ENCODE measurements at regions not wholly inside any gene's neighbourhood (a gene's known extent, or its start where the extent isn't known, plus 50 kb on each side); places are given as distances from the start of the nearest gene placed in this dataset.

GRCh38 chr14:71267007-71267513, 359.8 kb downstream of the PCNX1 start:
- Histone ChIP-seq H3F3A (ENCODE audit: insufficient read depth) (no peaks in the 10 kb centered on the region), H3K9me2 (replicated peaks; ENCODE audit: insufficient read depth, low read length) (no peaks in the 10 kb centered on the region), H4K20me1 (ENCODE audit: low read depth, low read length) (no peaks in the 10 kb centered on the region), H3K27ac (ENCODE audit: low read depth, low read length) (no peak overlapping the region), H3K9me3 (ENCODE audit: insufficient read depth, low read length) (no peaks in the 10 kb centered on the region; the same call in 1 of the 2 replicates), H3K9ac (ENCODE audit: low read length) (no peak overlapping the region), H3K4me2 (ENCODE audit: low read depth, low read length, poor library complexity, severe bottlenecking) (no peak overlapping the region), H3K79me2 (ENCODE audit: insufficient read depth, low read length) (no peaks in the 10 kb centered on the region), H2AFZ (ENCODE audit: low read depth, low read length, severe bottlenecking) (no peak overlapping the region), H3K27me3 (ENCODE audit: low read length) (no peaks in the 10 kb centered on the region), H3K4me3 (ENCODE audit: insufficient read depth, low read length, poor library complexity, severe bottlenecking) (no peak overlapping the region), H3K36me3 (ENCODE audit: low read length) (no peaks in the 10 kb centered on the region)
- TF ChIP-seq EZH2phosphoT487 (conservative IDR thresholded peaks at IDR 0.05; ENCODE audit: low read length) = no peak
- no peak for TF ChIP-seq CTCF (IDR thresholded peaks at IDR 0.05; ENCODE audit: insufficient read depth, low read length, poor library complexity, severe bottlenecking)

- Histone ChIP-seq H3F3A (ENCODE audit: insufficient read depth) (no peaks in the 10 kb centered on the region), H3K4me2 (ENCODE audit: low read depth, low read length, poor library complexity, severe bottlenecking) (peak overlapping the region; percentile 22), H3K36me3 (ENCODE audit: low read length) (no peaks in the 10 kb centered on the region), H4K20me1 (ENCODE audit: low read depth, low read length) (no peaks in the 10 kb centered on the region), H3K27me3 (ENCODE audit: low read length) (no peaks in the 10 kb centered on the region), H3K4me3 (ENCODE audit: insufficient read depth, low read length, poor library complexity, severe bottlenecking) (no peak overlapping the region), H2AFZ (ENCODE audit: low read depth, low read length, severe bottlenecking) (no peak overlapping the region), H3K79me2 (ENCODE audit: insufficient read depth, low read length) (no peaks in the 10 kb centered on the region), H3K9me3 (ENCODE audit: insufficient read depth, low read length) (no peaks in the 10 kb centered on the region; the same call in 1 of the 2 replicates), H3K27ac (ENCODE audit: low read depth, low read length) (no peak overlapping the region), H3K9ac (ENCODE audit: low read length) (no peak overlapping the region), H3K9me2 (replicated peaks; ENCODE audit: insufficient read depth, low read length) (no peaks in the 10 kb centered on the region)
- no peak for TF ChIP-seq CTCF (IDR thresholded peaks at IDR 0.05; ENCODE audit: insufficient read depth, low read length, poor library complexity, severe bottlenecking)
- TF ChIP-seq EZH2phosphoT487 (conservative IDR thresholded peaks at IDR 0.05; ENCODE audit: low read length) = no peak
Observed at GRCh38 chr14:71267691-71268090, 360.4 kb downstream of the PCNX1 start.

- TF ChIP-seq CTCF (IDR thresholded peaks at IDR 0.05; ENCODE audit: insufficient read depth, low read length, poor library complexity, severe bottlenecking) (no peak), EZH2phosphoT487 (conservative IDR thresholded peaks at IDR 0.05; ENCODE audit: low read length) (no peak)
- no peaks in the 10 kb centered on the region; the same call in 1 of the 2 replicates for H3K9me3 ChIP-seq (ENCODE audit: insufficient read depth, low read length)
- H3F3A ChIP-seq (ENCODE audit: insufficient read depth) = no peaks in the 10 kb centered on the region
- H3K27ac ChIP-seq (ENCODE audit: low read depth, low read length) = no peak overlapping the region
- H3K4me2 ChIP-seq (ENCODE audit: low read depth, low read length, poor library complexity, severe bottlenecking) = no peak overlapping the region
- H3K79me2 ChIP-seq (ENCODE audit: insufficient read depth, low read length) = no peaks in the 10 kb centered on the region
- no peaks in the 10 kb centered on the region for H3K27me3 ChIP-seq (ENCODE audit: low read length)
- H4K20me1 ChIP-seq (ENCODE audit: low read depth, low read length) = no peaks in the 10 kb centered on the region
- no peak overlapping the region for H2AFZ ChIP-seq (ENCODE audit: low read depth, low read length, severe bottlenecking)
- H3K9ac ChIP-seq (ENCODE audit: low read length) = no peak overlapping the region
- no peak overlapping the region for H3K4me3 ChIP-seq (ENCODE audit: insufficient read depth, low read length, poor library complexity, severe bottlenecking)
- no peaks in the 10 kb centered on the region for H3K36me3 ChIP-seq (ENCODE audit: low read length)
- H3K9me2 ChIP-seq (replicated peaks; ENCODE audit: insufficient read depth, low read length) = no peaks in the 10 kb centered on the region
Observed at GRCh38 chr14:71270111-71270510, 362.9 kb downstream of the PCNX1 start.

All from SU-DHL-6 (cell line).